ENCODE measurements at regions not wholly inside any gene's neighbourhood (a gene's known extent, or its start where the extent isn't known, plus 50 kb on each side); places are given as distances from the start of the nearest gene placed in this dataset.

- TF ChIP-seq GATA3 (IDR thresholded peaks at IDR 0.05; ENCODE audit: low read depth, low read length) = no peak
- TF ChIP-seq GATA2 (IDR thresholded peaks at IDR 0.05; ENCODE audit: low read depth, low read length) = no peak
Observed at GRCh38 chr7:136079478-136079892, 102.3 kb upstream of the MTPN start.

All from SH-SY5Y (cell line).